SK-N-SH treated with all-trans-retinoic acid at 6 μM for 48 hours (cell line): ENCODE measurements at regions not wholly inside any gene's neighbourhood (a gene's known extent, or its start where the extent isn't known, plus 50 kb on each side); places are given as distances from the start of the nearest gene placed in this dataset.

ENCODE experiments used
- CSDC2 ChIP-seq: fragments of 250-450 bp; sonication (Bioruptor Pico); IDR thresholded peaks from 2 replicates; pipeline ENCODE4 v1.5.0; 2020; ENCODE audit warnings: mild to moderate bottlenecking, moderate library complexity
- PATZ1 ChIP-seq: fragments of 250-450 bp; sonication (Bioruptor Pico); IDR thresholded peaks from 2 replicates; pipeline ENCODE4 v1.8.0; 2020; ENCODE audit warnings: mild to moderate bottlenecking, moderate library complexity, borderline replicate concordance
- TCF4 ChIP-seq: fragments of 250-450 bp; sonication (Bioruptor Pico); IDR thresholded peaks from 2 replicates; pipeline ENCODE4 v1.8.0; 2021; ENCODE audit warnings: mild to moderate bottlenecking, moderate library complexity, borderline replicate concordance

DNA sequence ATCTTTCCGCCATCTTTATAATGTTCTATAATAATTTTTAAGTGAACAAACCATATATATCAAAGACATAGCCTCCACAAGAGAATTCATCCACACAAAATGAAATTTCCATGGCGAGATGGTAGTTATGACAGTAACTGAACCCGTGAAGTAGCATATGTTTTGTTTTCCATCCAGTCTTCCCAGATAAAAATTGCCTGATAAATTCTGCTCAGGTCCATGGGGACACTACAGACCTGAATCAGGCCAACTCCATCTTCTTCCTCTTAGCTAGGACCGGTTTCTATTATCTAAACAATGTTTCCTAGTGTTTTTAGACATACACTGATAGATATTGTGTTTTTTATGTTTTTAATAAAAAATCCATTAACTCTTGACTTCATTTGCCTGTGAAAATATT lies 235.7 kb downstream of the PLK2 start:
- TF ChIP-seq CSDC2, result no peak
- TF ChIP-seq TCF4 (CRISPR knock-in tag), result no peak
- no peak for TF ChIP-seq PATZ1 (CRISPR knock-in tag)
